Esophagus squamous epithelium (tissue), 5 donors: ENCODE measurements at regions not wholly inside any gene's neighbourhood (a gene's known extent, or its start where the extent isn't known, plus 50 kb on each side); places are given as distances from the start of the nearest gene placed in this dataset.

Experiments
- DNase-seq: peaks from one replicate; lab custom pipeline; 2025; lab: John Stamatoyannopoulos, UW
- H3K27ac ChIP-seq, 4 donors: fragments of 200-600 bp; sonication (generic); one replicate each; pipeline ENCODE4 v1.5.1; 2016 to 2019; ENCODE audit warnings: mild to moderate bottlenecking in 1 of 4
- H3K27me3 ChIP-seq, 4 donors: fragments of 200-600 bp; sonication (generic); 1 replicate in 3 of 4; 2 replicates in 1 of 4; pipeline versions ENCODE4 v1.5.1 to v1.6.0; 2017 to 2021; ENCODE audit warnings: antibody characterized with exemption in 1 of 4
- H3K36me3 ChIP-seq, 3 donors: fragments of 200-600 bp; sonication (generic); one replicate each; pipeline ENCODE4 v1.5.1; 2016 to 2019
- H3K4me1 ChIP-seq, 3 donors: fragments of 200-600 bp; sonication (generic); one replicate each; pipeline ENCODE4 v1.5.1; 2017 to 2019
- H3K4me3 ChIP-seq, 4 donors: fragments of 200-600 bp; sonication (generic); 1 replicate in 3 of 4; 2 replicates in 1 of 4; pipeline ENCODE4 v1.5.1; 2016 to 2019; ENCODE audit warnings: mild to moderate bottlenecking in 2 of 4, moderate library complexity in 1 of 4
- H3K9me3 ChIP-seq, 3 donors: fragments of 200-600 bp; sonication (generic); one replicate each; pipeline ENCODE4 v1.5.1; 2016 to 2019
- POLR2A ChIP-seq, 4 donors: fragments of 450-650 bp; IDR thresholded peaks; one replicate each; pipeline ENCODE4 v1.6.1; 2017; ENCODE audit warnings: antibody characterized with exemption in 4 of 4, mild to moderate bottlenecking in 4 of 4, moderate library complexity in 3 of 4
- WGBS, 2 donors: methylation state at CpG; one replicate each; pipeline ENCODE4 v1.1.5; 2018; 5-methylcytosine and 5-hydroxymethylcytosine counted together
- intact Hi-C: fragments of 100-400 bp; cut with DNase I; formaldehyde crosslinking; loops from one replicate; pipeline ENCODE4 v1.15.0; 2022
- TF ChIP-seq, protein P1 (sequence below), 6 experiments: fragments of 450-650 bp in 4 of 6; fragments of 200-600 bp in 2 of 6; sonication (generic) in 2 of 6; IDR thresholded peaks; one replicate each; pipeline ENCODE4 v1.5.1; 2016 to 2019; ENCODE audit warnings: antibody characterized with exemption in 6 of 6, mild to moderate bottlenecking in 4 of 6, moderate library complexity in 4 of 6
- donor health status: DM: yes; HTN: yes; CAD: no.

DNA sequence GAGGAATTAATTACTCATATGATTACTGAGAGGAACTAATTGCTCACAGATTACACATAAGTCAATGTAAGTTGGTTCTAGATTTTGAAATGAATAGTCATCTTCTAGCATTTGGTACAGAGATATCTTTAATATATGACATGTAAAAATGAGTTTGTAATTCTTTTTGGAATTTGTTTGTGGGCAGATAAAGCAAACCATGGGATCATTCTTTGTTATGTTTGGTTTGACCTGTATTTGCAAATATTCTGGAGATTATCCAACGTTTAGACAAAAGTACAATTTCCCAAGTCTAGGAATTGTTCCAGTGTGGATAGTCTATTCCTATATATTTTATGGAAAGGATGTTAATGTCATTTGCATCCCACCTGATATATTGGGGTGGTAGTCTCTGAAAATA lies 309.6 kb upstream of the EDNRB start:
- DNase-seq, result no peak
- H3K4me3 ChIP-seq, result no peak overlapping the region
- no peak overlapping the region for H3K27ac ChIP-seq
- no peaks in the 10 kb centered on the region for H3K36me3 ChIP-seq
- intact Hi-C loops, result no loop called here
- no peaks in the 10 kb centered on the region for H3K9me3 ChIP-seq
- TF ChIP-seq, protein P1, sequence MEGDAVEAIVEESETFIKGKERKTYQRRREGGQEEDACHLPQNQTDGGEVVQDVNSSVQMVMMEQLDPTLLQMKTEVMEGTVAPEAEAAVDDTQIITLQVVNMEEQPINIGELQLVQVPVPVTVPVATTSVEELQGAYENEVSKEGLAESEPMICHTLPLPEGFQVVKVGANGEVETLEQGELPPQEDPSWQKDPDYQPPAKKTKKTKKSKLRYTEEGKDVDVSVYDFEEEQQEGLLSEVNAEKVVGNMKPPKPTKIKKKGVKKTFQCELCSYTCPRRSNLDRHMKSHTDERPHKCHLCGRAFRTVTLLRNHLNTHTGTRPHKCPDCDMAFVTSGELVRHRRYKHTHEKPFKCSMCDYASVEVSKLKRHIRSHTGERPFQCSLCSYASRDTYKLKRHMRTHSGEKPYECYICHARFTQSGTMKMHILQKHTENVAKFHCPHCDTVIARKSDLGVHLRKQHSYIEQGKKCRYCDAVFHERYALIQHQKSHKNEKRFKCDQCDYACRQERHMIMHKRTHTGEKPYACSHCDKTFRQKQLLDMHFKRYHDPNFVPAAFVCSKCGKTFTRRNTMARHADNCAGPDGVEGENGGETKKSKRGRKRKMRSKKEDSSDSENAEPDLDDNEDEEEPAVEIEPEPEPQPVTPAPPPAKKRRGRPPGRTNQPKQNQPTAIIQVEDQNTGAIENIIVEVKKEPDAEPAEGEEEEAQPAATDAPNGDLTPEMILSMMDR (IDR thresholded peaks at IDR 0.05), result no peak
- no peak for TF ChIP-seq POLR2A (IDR thresholded peaks at IDR 0.05)
- no peaks in the 10 kb centered on the region for H3K4me1 ChIP-seq
- H3K27me3 ChIP-seq, result no peaks in the 10 kb centered on the region
- WGBS, 2 donors, result 50 to 53% methylated on average over 1 of the region's 1 CpG

DNA sequence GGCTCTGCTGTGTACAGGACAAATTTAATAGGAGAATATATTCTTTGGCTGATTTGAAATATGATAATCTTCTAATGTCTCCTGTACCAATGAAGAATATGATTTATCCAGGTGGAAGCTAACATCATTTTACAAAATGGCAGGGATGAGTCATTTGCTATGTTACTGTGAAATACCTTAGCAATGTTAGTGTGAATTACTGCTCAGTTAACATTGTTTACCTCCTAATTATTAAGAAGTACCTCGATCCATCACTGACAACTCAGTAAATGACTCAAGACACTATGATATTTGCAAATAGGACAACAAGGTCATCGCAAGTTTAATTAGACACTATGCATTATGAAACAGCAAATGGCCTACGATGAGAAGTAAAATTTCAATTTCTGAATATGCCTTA lies 309.1 kb upstream of the EDNRB start:
- TF ChIP-seq, protein P1 (IDR thresholded peaks at IDR 0.05), result no peak
- no peak for TF ChIP-seq POLR2A (IDR thresholded peaks at IDR 0.05)
- H3K27me3 ChIP-seq, result no peaks in the 10 kb centered on the region
- no peak overlapping the region for H3K27ac ChIP-seq
- no peaks in the 10 kb centered on the region for H3K4me1 ChIP-seq
- intact Hi-C loops, result no loop called here
- no peaks in the 10 kb centered on the region for H3K36me3 ChIP-seq
- no peak overlapping the region for H3K4me3 ChIP-seq
- WGBS, 2 donors, result 73 to 78% methylated on average over 3 of the region's 3 CpGs
- H3K9me3 ChIP-seq, result no peaks in the 10 kb centered on the region
- no peak for DNase-seq

DNA sequence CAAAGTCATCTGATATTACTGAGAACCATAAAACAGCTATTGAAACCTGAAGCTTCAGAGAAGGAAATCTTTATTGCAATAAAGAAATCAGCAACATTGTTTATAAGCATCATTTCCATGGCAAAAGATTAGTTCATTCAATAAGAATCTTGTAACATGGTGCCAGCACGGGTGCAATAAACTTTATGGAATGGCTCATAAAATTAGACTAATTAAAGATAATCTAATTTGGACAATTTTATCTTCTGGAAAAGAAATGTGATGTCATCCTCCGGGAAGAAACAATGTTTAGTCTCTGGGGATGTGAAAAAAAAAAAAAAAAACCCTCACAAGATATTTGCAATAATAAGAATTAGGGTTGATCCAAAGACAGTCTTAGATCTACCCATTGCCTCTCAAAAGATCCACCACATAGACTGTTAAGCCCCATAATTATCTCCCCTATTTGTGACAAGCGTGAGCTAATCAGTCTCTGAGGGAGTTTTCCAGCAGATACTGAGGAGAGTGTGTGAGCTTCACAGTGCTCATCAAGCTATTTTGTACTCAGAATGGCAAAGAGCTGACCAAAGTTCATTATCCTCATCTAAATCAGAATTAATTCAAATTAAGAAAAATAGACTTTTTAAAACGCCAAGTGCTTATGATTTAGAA lies 297.0 kb upstream of the EDNRB start:
- DNase-seq, result no peak
- Histone ChIP-seq H3K4me1 (no peaks in the 10 kb centered on the region), H3K4me3 (no peak overlapping the region), H3K36me3 (no peaks in the 10 kb centered on the region), H3K9me3 (no peaks in the 10 kb centered on the region), H3K27ac (no peak overlapping the region), H3K27me3 (no peaks in the 10 kb centered on the region)
- intact Hi-C loops, result no loop called here
- WGBS, 2 donors, result 69 to 70% methylated on average over 4 of the region's 4 CpGs
- TF ChIP-seq, protein P1 (IDR thresholded peaks at IDR 0.05), result no peak
- no peak for TF ChIP-seq POLR2A (IDR thresholded peaks at IDR 0.05)

DNA sequence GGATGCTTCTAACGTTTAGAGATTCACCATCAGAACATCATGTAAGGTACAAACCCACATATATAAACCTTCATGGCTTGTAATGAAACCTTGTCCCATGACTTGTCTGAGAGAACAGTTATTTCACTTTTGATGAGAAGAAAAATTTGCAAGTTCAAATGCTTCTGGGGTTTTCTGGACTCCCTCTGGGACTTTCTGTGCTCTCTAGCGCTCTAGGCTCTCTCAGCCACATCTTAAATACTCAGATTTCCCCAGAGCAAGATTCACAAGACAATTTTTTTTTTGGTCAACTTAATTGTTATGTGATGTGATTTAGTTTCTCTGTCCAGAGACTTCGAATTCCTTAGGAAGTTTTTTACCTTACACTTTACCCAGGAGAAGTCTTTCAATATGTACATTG lies 282.8 kb upstream of the EDNRB start:
- no peak for TF ChIP-seq POLR2A (IDR thresholded peaks at IDR 0.05)
- TF ChIP-seq, protein P1 (IDR thresholded peaks at IDR 0.05), result no peak
- DNase-seq, result no peak
- H3K9me3 ChIP-seq, result no peaks in the 10 kb centered on the region
- intact Hi-C loops, result no loop called here
- no peak overlapping the region for H3K4me3 ChIP-seq
- H3K27ac ChIP-seq, result no peak overlapping the region
- H3K36me3 ChIP-seq, result no peaks in the 10 kb centered on the region
- no peaks in the 10 kb centered on the region for H3K4me1 ChIP-seq
- WGBS, 2 donors, result 54 to 67% methylated on average over 3 of the region's 3 CpGs
- no peaks in the 10 kb centered on the region for H3K27me3 ChIP-seq

DNA sequence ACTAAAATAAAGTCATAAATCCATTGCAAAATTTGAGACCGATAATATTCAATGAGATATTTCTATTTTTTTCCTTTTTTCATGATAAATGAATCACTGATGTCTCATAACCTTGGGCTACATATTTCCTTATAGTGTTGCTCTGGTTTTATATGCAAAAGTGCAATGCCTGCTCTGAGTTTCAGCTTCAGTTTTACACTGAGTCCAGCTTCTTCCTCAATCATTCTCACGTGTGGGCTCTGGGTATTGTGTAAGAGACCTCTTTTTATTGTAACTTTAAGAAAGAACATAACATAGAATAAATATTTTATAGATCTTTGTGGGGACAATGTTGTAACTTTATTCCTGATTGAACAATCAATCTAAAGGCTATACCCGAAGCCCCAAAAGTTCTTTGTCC lies 280.2 kb upstream of the EDNRB start:
- Histone ChIP-seq H3K9me3 (no peaks in the 10 kb centered on the region), H3K27ac (no peak overlapping the region), H3K27me3 (no peaks in the 10 kb centered on the region), H3K4me3 (no peak overlapping the region), H3K36me3 (no peaks in the 10 kb centered on the region), H3K4me1 (no peaks in the 10 kb centered on the region)
- DNase-seq, result no peak
- WGBS, 2 donors, result 33 to 58% methylated on average over 3 of the region's 3 CpGs
- TF ChIP-seq, protein P1 (IDR thresholded peaks at IDR 0.05), result no peak
- no peak for TF ChIP-seq POLR2A (IDR thresholded peaks at IDR 0.05)
- intact Hi-C loops, result no loop called here
